GM12872 (cell line): ENCODE measurements at regions not wholly inside any gene's neighbourhood (a gene's known extent, or its start where the extent isn't known, plus 50 kb on each side); places are given as distances from the start of the nearest gene placed in this dataset.

Source experiments
- TF ChIP-seq, protein P1 (sequence below): IDR thresholded peaks from 3 replicates; pipeline ENCODE4 v1.5.1; 2011; ENCODE audit warnings: low read depth, mild to moderate bottlenecking, low read length, moderate library complexity; ENCODE audit not compliant: insufficient read depth

DNA sequence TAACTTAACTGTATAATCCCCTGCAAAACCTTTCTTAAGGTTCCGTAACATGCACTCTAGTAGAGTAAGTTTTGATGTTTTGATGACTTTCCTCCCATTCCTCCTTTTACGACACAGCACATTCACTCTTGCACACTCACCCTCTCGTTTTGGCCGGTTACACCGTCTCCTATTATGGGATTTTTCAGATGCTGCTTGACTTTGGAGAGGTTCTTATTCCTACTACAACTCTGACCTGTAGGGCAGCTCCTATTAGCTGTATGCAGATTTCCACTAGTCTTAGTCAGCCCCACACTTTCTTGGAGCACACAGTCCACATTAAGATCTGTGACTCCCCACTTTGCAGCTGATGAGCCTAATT lies 223.7 kb upstream of the SYNCRIP start:
- TF ChIP-seq, protein P1, sequence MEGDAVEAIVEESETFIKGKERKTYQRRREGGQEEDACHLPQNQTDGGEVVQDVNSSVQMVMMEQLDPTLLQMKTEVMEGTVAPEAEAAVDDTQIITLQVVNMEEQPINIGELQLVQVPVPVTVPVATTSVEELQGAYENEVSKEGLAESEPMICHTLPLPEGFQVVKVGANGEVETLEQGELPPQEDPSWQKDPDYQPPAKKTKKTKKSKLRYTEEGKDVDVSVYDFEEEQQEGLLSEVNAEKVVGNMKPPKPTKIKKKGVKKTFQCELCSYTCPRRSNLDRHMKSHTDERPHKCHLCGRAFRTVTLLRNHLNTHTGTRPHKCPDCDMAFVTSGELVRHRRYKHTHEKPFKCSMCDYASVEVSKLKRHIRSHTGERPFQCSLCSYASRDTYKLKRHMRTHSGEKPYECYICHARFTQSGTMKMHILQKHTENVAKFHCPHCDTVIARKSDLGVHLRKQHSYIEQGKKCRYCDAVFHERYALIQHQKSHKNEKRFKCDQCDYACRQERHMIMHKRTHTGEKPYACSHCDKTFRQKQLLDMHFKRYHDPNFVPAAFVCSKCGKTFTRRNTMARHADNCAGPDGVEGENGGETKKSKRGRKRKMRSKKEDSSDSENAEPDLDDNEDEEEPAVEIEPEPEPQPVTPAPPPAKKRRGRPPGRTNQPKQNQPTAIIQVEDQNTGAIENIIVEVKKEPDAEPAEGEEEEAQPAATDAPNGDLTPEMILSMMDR: no peak

DNA sequence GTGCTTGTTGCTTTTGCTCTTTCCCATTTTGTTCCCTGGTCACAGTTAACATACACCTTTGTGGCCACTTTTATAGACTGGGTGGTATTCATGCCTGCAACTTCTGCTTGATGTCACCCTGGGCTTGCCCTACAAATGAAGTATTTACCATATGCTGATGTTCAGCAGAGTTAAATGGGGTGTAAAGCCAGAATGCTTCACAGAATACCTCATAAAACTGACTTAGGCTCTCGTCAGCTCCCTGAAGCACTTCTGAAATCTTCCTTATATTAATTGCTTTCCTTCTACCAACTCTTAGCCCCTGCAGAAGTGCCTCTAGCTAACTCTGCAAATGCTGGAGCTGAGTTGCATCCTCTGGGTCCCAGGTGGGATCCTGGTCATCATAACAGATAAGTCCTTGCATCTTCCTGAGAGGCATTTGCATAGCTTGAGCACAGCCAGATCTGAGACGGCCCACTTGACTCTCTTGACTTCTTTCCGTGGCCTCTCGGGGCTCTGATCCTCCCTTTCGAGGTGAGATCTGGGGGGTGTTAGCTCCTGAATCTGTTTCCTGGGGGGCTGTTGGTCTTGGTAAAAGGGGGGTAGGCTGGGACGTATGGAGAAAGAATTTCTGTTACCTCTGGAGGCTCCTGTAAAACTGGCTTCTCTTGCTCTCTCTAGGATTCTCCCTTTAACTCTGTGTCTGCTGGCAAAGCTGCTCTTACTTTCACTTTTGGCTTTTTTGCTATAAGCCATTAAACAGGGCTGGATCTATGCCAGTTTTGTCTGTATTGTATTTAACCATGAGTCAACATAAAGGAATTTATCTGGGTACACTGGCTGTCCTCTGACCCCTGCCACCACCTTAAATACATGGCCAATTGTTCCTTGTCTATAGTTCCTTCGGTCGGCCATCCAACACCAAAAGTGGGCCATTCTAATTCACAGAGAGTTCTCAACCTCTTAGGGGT lies 223.0 kb upstream of the SYNCRIP start:
- TF ChIP-seq, protein P1: no peak

DNA sequence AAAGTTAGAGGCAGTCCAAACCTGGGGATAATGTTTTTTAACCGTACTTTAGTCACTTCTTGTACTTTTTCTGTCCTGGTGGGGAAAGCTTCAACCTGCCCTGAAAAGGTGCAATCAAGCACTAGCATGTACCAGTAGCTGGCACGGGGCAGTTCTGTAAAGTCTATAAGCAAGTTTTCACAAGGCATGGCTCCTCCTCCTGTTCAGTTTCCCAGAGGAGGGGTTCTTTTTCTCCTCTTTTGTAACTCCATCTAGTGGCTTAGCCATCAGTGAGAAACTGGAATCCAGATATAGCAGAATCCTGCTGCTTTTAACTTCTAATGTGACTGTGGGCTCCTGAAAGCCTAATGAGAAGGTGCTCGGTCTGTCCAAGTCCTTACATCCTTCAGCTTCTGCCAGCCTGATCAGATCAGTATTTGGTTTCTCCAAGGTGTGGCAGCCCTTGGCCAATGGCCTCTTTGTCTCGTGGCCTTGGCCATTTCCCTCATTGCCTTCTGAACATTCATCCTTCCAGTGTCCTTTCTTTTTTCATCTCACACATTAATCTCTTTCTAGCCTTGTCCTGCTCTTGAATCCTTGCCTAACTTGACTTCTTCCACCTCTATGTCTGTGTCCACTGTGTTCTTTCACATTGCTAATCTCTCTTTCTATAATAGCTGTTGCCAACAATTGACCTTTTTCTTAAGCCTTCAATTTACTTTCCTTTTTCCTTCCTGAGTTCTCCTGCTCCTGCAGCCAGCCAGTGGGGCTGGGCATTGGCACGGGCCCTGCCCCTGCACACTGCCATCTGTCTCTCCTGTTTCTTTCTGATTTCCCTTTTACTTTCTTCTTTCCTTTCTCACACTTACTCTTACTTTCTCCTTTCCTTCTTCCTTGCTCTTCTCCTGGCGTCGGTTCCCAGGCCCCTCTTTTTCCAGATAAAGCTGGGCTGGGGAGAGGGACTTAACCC lies 222.0 kb upstream of the SYNCRIP start:
- TF ChIP-seq, protein P1: no peak

DNA sequence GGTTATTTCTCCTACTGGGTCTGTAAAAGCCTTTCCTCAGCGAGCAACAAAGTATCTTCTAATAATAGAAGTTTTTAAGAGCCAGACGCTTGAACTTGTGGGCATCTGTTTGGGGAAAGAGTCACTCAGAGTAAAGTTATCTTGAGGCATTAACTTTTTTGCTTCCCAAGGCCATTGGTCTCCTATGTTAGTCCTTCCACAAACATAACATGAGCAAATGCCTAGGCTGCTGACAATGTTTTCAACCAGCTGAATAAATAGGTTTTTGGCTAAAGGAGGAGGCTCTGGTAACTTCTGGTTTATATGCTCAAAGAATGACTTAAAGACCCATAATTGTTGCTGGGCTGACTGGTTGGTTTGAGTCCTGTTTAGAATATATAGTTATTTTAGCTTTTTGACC lies 213.5 kb upstream of the SYNCRIP start:
- TF ChIP-seq, protein P1: no peak

DNA sequence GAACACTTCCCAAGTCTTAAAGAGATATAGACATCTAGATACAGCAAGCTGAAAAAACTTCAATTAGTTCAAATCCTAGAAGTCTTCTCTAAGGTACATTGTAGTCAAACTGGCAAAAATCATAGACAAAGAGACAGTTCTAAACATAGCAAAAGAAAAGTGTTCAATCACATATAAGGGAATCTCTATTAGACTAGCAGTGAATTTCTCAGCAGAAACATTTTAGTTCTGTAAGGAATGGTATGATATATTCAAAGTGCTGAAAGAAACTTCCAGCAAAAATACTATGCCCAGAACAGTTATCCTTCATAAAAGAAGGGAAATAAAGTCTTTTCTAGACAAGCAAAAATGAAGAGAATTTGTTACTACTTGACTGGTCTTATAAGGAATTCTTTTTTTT lies 186.3 kb upstream of the SYNCRIP start:
- TF ChIP-seq, protein P1: no peak

DNA sequence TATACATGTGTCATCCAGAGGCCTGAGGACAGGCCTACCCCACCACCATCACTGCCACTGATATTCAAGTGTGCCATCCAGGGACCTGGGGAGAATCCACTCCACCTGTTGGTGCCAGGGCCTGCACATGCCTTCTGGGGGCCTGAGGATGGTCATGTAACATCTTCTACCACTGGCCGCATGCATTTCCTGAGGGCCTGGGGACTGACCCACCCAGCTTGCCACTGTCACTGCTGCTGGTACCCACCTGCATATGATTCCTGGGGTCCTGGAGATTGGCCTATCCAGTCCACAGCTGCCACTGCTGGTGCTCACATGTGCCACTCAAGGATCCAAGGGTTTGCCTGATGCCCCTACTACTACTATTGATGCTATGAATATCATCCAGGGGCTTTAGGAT lies 184.3 kb upstream of the SYNCRIP start:
- TF ChIP-seq, protein P1: no peak

DNA sequence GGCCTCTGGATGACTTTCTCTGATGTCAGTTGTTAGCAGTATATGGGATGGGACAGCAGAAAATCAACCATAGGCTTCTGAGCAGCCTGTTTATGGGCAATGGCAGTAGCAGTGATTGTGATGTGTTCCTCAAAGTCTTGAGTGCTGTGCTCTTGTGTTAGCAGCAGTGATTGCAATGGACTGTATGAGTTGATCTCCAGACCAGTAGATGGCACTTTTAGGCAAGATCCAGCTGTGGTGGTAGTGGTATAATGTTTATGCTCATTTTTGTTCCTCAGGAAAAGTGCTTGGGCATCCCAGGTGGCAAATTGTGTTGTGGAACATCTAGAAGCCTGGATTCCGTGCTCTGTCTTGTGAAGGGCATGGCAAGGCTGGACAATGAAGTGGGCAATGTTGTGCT lies 181.6 kb upstream of the SYNCRIP start:
- TF ChIP-seq, protein P1: no peak
